Forelimb muscle (tissue), 1 donor: ENCODE measurements at regions not wholly inside any gene's neighbourhood (a gene's known extent, or its start where the extent isn't known, plus 50 kb on each side); places are given as distances from the start of the nearest gene placed in this dataset.

ENCODE experiments used
- DNase-seq: peaks from one replicate; pipeline ENCODE4 v3.0.0-alpha.2; 2013; ENCODE audit warnings: low read depth

DNA sequence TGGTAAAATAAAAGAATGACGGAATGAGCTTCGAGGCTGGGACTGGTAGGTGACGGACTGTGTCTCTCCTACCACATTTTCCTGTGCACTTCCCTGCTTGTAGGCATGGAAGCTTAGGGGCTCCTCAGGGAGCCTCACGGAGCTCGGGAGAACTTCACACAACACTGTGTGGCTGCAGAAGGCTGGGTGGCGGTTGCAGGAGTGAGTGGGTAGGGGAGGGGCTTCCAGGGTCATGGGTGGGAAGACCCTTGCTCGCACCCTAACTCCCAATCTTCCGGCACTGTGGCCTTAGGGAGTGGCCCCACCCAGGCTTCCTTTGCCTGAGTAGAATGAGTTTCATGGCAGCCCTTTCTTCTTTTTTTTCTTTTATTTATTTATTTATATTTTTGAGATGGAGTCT is 128.6 kb downstream of the INHBB start:
- no peak for DNase-seq

DNA sequence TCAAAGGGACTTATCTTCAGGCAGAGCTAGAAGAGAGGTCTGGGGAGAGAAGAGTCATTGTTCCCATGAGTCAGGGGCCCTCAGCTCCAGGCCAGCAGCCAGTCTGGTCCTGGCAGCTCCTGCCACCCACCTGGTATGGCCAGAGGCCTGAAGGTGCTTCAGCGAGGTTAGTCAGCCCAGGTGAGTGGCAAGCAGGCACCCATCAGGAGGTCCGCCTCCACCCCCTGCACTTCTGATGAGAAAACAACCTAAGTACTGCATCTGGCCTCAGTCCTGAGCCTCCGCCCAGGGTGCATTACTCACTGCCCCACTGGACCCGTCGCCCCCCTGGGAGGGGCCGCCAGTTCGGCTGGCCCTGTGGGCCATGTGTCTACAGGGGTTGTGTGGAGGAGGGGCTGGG is 130.2 kb downstream of the INHBB start:
- no peak for DNase-seq

DNA sequence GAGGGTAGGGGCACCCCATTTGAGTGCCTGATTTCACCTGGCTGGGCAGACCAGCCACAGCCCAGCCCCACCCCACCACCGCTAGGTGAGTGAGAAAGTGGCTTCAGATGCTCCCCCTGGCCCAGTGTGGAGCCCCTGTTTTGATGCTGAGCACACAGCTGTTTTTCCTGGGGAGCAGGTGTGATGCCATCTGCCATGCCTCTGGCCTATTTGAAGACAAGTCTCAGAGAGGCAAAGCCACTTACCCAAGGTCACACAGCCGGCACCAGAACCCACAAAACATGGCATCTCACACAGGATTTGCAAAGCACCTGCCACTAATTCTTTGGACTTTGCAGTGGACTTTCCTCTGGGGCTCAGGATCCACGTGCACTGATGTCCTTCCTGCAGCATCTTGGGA is 131.3 kb downstream of the INHBB start:
- no peak for DNase-seq

DNA sequence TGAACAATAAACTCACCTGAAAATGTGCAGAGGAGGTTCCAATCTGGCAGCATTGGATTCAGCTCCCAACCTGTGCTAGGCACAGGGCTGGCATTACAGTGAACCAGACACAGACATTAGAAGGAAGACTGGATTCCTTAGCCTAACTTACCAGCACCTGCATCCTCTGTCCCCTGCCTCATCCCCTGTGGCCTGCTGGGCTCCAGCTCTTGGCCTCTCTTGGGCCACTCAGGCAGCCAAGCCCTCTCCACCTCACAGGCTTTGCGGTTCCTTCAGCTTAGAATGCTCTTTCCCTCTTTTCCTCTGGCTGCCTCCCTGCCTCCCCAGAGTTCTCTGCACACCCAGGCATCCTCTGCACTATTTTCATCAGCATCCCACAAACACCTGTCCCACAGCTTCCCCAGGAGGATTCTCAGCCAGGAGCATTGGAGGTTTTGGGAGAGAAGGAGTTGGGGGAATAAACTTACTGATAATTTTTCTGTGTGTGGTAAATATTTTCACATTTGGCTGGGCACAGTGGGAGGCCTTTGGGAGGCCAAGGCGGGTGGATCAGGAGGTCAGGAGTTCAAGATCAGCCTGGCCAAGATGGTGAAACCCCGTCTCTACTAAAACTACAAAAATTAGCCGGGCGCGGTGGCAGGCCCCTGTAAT is 132.0 kb downstream of the INHBB start:
- DNase-seq, result no peak

DNA sequence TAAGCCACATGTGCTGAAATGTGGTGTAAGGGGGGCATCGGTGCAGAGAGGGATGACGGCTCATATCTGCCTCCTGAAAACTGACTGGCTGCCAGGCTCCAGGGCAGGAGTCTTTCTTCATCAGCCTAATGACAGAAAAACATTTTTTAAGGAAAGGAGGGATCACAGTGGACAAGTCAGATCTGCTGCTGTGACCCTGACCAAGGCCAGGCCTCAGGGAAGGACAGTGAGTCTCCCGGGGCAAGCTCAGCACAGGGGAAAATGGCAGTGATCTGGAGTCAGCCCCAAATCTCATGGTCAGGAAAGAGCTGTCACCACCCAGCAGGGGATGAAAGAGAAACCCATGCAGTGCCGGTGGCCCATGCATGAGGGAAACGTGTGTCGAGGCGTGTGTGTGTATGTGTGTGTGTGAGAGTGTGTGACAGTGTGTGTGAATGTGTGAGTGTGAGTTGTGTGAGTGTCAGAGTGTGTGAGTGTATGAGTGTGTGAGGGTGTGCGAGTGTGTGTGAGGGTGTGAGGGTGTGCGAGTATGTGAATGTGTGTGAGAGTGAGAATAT is 134.5 kb downstream of the INHBB start:
- no peak for DNase-seq

DNA sequence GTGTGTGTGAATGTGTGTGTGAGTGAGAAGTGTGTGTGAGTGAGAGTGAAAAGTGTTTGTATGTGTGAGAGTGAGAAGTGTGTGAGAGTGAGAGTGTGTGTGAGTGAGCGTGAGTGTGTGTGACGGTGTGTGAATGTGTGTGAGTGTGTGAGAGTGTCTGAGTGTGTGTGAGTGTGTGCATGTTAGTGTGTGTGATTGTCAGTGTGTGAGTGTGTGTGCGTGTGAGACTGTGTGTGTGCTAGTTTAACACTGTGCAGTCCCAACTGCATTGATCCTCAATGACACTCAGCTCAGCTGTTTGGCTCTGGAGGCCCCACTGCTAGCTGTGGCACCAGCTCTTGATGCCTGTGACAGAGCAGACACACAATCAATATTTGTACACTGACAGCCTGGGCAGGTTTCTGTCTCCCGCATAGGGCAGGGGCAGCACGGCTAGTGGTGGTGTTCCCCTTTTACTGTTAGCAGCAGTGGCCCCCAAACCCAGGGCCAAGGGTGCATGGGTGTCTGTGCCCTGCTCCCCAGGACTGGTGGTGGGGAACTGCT is 135.0 kb downstream of the INHBB start:
- no peak for DNase-seq

DNA sequence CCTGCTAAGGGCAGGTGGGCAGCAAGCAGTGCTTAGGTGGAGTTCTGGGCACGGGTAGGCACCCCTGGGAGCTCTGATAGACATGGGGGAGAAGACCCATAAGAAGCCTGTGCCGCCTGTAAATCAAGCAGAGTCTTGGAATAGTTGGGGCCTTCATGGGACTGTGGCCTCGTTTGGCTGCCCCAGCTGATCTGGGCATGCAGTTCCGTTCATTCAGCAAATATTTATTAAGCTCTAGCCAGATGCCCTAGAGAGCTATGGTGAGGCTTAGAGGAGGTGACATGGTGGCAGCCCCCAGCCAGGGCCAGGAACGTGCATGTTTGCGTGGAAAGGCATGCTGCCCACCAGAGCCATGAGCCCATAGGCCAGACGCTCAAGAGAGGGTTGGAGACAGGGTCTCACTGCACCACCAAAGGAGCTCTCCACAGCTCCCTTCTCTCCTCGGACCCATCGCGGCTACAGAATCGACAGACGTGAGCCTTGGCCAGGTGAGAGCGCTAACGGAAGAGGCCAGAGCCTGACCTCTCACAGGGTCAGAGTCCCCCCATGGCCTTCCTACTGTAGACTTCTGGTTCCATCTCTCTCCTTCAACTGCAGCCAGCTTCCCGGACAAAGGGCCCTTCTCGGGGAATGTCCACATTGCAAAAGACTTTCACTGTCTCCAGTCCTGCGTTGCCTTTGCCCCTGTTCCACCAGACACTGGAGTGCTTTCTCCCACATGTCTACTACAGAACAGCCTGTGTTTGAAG is 135.7 kb downstream of the INHBB start:
- no peak for DNase-seq

DNA sequence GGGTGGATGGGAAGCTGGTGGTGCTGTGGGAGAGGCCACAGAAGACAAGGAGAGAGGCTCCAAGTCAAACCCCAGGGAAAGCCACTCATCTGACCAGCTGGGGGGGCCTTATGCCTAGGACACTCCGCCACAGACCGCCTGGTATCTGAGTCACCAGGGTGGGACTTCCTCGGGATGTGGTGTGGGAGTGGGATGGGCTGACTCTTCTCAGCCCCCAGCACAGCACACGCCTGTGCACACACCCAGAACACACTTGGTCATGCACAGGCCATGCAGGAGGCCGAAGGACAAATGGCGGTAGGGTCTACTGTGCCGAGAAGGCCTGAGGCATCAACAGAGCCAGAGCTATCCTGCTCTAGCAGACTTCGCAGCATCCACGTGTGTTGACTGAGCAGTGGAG is 136.4 kb downstream of the INHBB start:
- DNase-seq, result no peak

DNA sequence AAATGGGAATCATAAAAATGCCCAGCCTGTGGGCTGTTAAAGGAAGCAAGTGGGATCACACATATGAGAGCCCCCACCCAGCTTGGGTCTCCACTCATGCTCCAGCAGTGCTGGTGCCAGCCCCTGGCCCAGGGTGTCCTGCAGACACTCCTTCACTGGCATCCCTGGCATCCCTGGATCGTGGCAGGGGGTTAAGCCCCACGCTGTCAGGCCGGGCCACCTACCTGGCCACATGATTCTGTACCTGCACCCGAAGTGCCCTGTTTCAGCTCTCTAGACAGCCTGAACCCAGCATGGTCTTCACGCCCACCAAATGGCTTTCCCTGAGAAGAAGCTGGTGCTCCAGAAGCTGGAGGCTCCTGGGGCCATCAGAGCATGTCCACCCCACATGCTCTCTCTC is 137.4 kb downstream of the INHBB start:
- DNase-seq, result no peak

DNA sequence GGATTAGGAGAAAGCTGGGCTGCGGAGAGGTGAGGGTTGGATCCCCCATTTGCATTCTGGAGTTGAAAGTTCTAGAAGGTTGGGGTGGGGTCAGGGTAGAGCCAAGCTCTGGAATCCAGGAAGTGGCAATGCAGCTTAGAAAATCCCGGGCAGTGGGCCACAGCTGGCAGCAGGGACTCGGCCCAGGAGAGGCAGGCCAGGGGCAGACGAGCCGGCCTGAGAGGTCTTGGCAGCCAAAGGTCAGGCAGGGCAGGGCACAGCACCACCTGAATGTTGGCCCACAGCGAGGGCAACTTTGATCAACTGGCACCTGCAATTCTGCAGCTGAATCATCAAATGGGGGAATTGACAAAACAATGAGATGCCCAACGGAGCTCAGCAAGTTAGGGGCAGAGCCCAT is 139.2 kb downstream of the INHBB start:
- no peak for DNase-seq

DNA sequence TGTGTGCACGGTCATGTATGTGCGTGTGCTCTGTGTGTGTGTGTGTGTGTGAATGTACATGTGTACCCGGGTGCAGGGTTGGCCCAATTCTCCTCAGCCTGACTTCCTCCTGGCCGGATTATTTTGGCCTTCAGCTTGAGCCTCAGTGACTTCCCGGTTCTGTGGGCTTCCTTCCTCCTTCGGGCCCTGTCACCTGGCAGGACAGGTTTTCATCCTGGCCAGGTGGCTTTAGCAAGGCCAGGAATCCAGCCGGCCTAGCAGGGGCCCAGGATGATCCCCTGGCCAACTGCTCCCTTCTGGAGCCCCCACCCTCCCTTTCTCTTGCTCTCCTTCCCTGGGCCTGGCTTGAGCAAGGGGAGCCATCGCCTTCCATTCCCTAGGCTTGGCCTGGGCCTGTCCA is 140.5 kb downstream of the INHBB start:
- no peak for DNase-seq

DNA sequence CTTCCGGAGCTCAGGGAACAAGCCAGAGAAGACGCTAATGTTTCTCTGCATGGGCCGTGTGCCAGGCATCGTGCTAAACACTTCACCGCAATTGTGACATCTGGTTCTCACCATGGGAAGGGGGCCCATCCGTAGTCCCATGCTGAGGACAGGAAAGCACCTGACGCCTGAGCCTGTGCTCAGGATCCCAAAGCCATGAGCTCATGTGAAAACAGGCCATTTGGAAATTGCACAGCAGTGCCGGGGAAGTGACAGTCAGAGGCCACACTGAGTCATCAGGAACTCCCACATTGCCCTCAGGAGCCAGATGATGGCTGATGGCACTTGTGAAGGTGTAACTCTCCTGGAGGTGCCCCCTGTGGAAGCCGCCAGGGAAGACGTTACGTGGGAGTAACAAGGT is 141.0 kb downstream of the INHBB start:
- DNase-seq, result no peak

DNA sequence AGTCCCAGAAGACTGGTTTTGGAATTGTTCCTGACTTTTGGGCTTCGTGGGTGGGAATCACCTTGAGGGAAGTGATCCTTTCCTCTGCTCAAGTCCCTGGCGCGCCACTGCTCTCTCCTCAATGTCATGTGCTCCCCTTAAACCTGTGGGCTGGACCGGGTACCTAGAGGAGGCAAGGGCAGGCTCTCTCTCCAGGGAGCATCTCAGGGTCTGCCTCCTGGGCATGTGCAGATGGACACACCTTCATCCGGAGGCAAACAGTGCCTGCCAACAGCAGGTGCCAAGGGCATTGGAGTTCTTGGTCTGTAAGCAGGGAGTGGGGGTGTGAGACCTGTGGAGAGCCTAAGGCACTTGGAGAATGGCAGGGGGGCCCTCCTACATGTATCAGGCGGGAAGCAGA is 142.6 kb downstream of the INHBB start:
- DNase-seq, result no peak

DNA sequence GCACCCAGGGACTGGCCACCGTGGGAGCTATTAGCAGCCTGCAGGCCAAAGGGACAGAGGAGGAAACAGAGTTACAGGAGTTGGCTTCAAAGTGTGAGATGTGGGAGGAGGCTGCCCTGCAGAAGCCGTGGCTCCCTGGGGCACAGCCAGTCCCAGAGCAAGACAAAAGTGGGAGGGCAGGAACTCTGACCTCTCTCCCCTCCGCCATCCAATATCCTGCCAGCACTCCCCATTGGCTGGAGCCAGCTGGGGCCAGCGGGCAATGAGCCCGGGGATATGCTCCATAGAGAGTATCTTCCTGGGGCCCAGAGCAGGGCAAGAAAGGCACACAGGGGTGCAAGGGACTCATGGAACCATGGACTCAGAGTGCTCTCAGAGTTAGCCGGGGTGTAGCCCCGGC is 143.1 kb downstream of the INHBB start:
- no peak for DNase-seq

DNA sequence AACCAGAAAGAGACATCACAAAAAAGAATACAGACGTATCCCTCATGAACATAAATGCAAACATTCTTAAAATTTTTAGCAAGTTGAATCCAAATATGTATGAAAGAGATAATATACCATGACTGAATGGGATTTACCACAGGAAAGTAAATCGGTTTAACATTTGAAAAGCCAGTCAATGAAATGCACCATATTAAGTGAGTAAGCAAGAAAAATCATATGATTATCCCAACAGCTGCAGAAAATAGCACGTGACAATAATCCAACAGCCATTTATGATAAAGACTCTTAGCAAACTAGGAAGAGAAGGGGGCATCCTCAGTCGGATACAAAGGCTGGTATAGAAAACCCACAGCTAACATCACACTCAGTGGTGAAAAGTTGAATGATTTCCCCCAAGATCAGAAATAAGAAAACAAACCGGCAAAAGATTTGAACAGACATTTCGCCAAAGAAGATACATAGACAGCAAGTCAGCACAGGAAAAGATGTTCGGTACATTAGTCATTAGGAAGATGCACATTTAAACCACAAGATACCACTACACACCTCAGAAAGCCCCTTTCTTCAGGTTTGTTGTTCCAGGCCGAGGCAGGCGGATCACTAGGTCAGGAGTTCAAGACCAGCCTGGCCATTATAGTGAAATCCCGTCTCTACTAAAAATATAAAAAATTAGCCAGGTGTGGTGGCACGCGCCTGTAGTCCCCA is 144.3 kb downstream of the INHBB start:
- DNase-seq, result no peak

DNA sequence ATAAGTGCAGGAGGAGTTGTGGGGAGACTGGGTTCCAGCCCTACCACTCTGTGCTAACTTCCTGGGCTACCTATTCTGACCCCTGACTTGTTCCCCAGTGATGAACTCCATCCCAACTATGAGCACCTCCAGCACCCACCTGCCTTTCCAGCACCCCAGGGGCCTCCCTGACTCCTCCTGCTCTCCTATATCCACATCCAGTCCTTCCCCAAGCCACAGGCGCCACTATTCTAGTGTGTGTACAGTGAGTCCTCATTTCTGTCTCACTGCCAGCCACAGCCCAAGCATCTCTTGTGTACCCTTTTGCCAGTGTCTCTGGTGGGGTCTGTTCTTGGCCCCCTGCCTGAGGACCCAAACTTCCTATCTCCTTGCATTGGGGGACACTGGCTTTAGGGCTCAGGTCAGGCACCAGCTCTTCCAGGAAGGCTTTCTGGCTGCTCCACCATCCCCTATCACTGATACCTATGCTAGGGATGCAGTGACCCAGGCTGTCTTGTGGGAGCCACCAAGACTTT is 145.2 kb downstream of the INHBB start:
- no peak for DNase-seq

DNA sequence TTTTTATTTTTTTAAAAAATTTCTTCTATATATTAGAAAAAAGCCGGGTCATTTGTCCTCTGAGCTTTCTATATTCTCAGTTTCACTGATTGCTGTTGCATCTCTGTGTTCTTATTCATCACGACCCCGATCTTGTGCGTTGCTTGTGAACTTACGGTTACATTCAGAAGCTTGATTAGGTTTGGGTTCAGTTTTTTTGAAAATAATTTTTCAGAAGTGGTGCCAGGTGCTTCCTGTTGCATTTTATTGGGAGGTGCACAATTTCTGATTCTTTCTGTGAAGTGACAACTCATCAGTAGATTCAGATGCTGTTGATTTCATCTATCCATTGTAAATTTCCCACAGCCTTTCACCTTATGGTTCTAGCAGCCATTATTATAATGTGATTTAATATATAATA is 147.3 kb downstream of the INHBB start:
- DNase-seq, result no peak

DNA sequence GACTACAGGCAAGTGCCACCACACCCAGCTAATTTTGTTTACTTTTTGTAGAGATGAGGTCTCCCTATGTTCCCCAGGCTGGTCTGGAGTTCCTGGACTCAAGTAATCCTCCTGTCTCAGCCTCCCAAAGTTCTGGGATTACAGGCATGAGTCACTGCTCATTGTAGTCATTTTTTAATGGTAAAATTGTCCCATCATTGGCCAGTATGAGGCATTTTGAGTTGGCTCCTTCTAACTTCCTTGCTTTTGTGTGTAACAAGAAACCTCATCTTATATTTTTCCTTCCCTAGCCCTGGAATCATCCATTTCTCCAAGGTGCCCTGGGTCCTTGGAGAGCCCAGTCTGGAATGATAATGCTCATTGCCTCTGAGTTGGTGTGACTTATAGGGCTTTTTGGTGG is 148.5 kb downstream of the INHBB start:
- DNase-seq, result no peak

DNA sequence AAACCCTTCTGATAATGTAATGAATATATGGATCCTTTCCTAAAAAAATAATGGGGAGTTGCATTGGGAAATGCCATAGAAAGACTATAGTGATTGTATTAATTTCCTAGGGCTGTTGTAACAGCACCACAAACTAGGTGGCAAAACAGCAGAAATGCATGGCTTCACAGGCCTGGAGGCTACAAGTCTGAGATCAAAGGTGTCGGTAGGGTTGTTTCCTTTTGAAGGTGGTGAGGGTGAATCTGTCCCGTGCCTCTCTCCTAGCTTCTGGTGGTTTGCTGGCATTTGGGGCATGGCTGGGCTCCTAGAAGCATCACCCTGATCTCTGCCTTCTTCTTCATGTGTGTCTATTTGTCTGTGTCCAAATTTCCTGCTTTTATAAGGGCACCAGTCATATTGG is 149.7 kb downstream of the INHBB start:
- DNase-seq, result no peak

DNA sequence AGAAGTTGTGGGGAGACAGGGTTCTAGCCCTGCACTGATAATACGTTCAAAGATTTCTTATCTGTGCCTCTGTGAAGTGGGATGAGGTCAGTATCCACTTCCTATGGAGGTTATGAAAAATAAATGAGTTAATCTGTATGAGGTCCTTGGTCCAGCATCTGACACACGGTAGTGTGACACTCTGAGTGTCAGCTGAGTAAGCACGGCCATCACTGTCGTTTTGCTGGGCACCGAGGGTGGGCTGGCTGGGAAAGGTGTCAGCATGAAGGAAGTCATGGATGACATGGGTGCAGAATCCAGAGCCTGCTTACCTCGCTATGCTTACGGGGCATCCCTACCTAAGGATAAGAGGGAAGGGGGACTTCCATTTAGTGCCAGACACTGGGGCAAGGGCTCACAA is 150.3 kb downstream of the INHBB start:
- DNase-seq, result no peak

DNA sequence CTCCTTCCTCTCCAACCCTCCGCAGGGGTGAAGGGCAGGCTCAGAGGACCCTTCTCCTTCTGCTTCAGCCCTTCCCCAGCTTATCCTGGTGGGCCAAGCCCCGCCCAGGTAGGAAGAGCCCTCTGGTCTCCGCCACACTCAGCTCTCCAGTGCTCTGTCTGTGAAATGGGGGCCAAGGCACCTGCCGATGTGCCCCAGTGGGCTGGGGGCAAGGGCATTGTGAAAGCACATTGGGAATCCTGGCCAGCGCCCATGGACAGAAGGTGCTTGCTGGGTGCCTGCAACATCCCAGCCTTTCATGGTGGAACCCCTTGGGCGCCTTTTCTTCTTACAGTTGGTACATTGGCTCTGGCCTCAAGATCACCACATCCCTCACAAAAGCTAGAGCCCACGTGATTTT is 150.8 kb downstream of the INHBB start:
- no peak for DNase-seq

DNA sequence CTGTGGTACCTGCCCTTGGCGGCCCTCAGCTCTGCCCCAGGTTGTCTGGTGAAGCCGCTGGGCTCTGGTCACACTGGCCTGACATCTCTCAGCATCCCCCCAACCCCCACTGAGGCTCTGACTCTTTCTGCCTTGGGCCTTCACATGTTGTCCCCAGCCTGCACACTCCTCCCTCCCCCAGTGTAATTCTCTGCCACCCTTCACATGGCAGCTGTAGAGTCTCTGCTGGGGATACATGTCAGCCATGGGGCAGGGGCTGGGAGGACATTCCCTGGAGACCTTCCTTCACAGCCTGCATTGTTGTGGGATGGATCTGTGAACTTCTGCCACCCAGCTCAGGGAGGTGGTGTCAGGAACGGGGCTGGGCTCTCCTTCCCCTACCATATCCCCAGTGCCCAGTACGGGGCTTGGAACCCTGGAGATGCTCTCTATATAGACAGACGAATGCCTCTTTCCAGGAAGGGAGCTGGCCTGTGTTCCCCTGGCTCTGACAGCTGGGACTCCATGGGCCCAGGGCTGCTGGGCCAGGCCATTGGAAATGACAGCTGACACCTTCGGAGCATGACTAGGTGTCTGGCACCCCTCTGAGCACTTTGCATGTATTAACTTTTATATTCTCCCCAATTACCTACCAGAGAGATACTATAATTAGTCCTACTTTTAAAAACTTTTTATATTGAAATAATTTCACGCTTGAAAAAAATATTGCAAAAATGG is 151.5 kb downstream of the INHBB start:
- no peak for DNase-seq
